ENCODE measurements at regions not wholly inside any gene's neighbourhood (a gene's known extent, or its start where the extent isn't known, plus 50 kb on each side); places are given as distances from the start of the nearest gene placed in this dataset.

DNA sequence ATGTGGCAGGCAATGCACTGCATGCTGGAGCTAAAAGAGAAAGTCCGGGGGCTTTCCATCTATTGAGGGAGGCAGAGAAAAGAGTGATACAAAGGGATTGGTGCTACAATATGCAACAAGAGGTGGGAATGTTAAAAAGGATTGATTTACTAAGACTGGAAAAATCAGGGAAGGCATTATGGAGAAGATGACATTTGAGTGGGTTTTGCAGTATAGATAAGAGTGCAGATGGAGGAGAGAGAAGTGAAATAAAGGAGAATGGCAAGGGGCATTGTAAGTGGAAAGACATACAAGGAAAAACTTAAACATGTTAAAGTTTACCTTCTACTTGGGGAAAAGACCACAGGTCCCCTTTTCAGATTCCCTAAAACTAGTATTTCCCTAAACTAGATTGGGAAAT, 399.4 kb downstream of the KCNRG start:
- Histone ChIP-seq H3K4me3 (ENCODE audit: low read depth, low read length) (no peak overlapping the region), H3K36me3 (ENCODE audit: control insufficient read depth, insufficient read depth, low read length) (no peaks in the 10 kb centered on the region)

DNA sequence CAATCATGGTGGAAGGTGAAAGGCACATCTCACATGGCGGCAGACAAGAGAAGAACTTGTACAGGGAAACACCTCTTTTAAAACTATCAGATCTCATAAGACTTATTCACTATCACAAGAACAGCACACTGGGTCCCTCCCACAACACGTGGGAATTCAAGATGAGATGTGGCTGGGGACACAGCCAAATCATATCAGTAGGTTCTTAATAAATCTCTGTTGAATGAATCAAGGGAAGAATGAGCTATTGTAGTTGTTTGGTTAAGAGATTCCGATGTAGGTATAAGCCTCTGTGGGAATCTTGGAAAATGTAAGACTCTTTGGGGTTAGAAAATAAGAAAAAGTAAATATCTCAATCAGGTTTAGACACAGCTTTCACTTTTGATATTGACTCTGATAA, 400.2 kb downstream of the KCNRG start:
- H3K4me1 ChIP-seq (ENCODE audit: control insufficient read depth, insufficient read depth, low read length): peaks cover 5% of the 10 kb centered on the region
- H3K4me3 ChIP-seq (ENCODE audit: low read depth, low read length): no peak overlapping the region
- peaks cover 5% of the 10 kb centered on the region for H3K9me3 ChIP-seq (ENCODE audit: control insufficient read depth, insufficient read depth, low read length)

More for the DNA sequence above, 399.4 kb downstream of the KCNRG start:
- peaks cover 2% of the 10 kb centered on the region for H3K4me1 ChIP-seq (ENCODE audit: control insufficient read depth, insufficient read depth, low read length)
- H3K27me3 ChIP-seq (ENCODE audit: control insufficient read depth, insufficient read depth, low read length): no peaks in the 10 kb centered on the region
- H3K9me3 ChIP-seq (ENCODE audit: control insufficient read depth, insufficient read depth, low read length): peaks cover 5% of the 10 kb centered on the region
- no peak overlapping the region for H3K9ac ChIP-seq (ENCODE audit: low read depth, low read length)

DNA sequence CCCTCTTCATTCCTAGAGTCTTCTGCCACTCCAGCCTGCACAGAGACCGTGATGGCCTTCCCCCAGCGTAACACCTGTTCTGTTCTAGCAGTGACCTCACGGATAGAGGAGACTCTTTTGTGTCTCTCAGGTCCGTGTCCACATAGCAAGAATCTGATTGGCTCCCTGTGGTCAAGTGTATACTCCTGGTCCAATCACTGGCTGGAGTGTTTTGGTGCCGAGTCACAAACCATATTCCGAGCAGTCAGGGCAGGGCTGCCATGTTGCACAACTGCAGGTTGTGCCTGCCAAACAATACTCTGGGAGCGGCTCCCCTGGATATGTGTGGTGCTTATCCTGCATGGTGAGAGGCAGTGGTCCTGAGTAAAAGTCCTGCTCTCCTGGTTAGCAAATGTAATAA, 402.4 kb downstream of the KCNRG start:
- Histone ChIP-seq H3K27me3 (ENCODE audit: control insufficient read depth, insufficient read depth, low read length) (no peaks in the 10 kb centered on the region), H3K9ac (ENCODE audit: low read depth, low read length) (no peak overlapping the region), H3K4me1 (ENCODE audit: control insufficient read depth, insufficient read depth, low read length) (peaks cover 5% of the 10 kb centered on the region), H3K36me3 (ENCODE audit: control insufficient read depth, insufficient read depth, low read length) (no peaks in the 10 kb centered on the region), H3K9me3 (ENCODE audit: control insufficient read depth, insufficient read depth, low read length) (peaks cover 5% of the 10 kb centered on the region), H3K4me3 (ENCODE audit: low read depth, low read length) (no peak overlapping the region)

More for the DNA sequence above, 400.2 kb downstream of the KCNRG start:
- Histone ChIP-seq H3K27me3 (ENCODE audit: control insufficient read depth, insufficient read depth, low read length) (no peaks in the 10 kb centered on the region), H3K36me3 (ENCODE audit: control insufficient read depth, insufficient read depth, low read length) (no peaks in the 10 kb centered on the region), H3K9ac (ENCODE audit: low read depth, low read length) (no peak overlapping the region)

DNA sequence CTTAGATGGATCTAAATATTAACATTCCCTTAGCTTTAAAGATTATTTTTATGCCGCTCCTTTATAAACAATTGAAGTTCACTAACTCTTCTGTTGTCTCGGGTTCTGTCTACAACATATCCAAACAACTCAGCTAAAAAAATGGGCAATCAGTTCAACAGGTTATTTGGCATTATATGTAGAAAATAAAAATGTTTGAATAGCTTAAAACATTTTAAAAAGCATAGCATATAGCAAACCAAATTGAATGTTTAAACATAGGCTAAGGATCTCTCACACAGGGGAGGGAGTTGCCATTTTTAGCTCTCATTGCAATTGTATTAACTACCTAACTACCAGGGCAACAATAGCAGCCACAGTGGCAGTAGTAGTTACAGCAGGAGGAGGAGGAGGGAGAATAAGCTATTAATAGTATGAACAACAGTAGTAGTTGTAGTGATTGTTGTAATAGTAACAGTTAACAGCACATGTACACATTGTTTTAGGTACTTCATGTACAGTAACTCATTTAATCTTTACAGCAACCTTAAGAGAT, 404.2 kb downstream of the KCNRG start:
- no peaks in the 10 kb centered on the region for H3K36me3 ChIP-seq (ENCODE audit: control insufficient read depth, insufficient read depth, low read length)
- H3K9ac ChIP-seq (ENCODE audit: low read depth, low read length): no peak overlapping the region
- no peaks in the 10 kb centered on the region for H3K27me3 ChIP-seq (ENCODE audit: control insufficient read depth, insufficient read depth, low read length)
- H3K9me3 ChIP-seq (ENCODE audit: control insufficient read depth, insufficient read depth, low read length): peaks cover 5% of the 10 kb centered on the region
- peaks cover 5% of the 10 kb centered on the region for H3K4me1 ChIP-seq (ENCODE audit: control insufficient read depth, insufficient read depth, low read length)
- H3K4me3 ChIP-seq (ENCODE audit: low read depth, low read length): no peak overlapping the region

DNA sequence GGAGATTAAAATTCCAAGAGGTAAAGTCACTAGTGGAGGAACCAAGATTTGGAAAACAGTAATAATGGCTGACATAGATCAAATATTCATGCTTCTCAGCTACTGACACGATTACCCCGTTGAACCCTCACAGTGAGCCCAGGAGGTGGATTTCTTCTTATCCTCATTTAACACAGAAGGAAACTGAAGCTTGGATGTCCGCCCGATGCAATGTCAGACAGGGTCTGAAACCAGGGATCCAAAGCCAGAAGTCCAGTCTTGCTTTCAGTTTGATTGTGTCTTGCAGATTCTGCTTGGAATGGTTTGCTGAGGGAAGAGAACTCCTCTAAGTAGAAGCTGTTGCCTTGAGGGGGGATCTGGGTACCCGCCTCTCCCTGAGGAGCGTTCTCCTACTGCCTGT, 404.7 kb downstream of the KCNRG start:
- H3K4me3 ChIP-seq (ENCODE audit: low read depth, low read length): no peak overlapping the region
- peaks cover 5% of the 10 kb centered on the region for H3K4me1 ChIP-seq (ENCODE audit: control insufficient read depth, insufficient read depth, low read length)
- H3K36me3 ChIP-seq (ENCODE audit: control insufficient read depth, insufficient read depth, low read length): no peaks in the 10 kb centered on the region
- H3K9ac ChIP-seq (ENCODE audit: low read depth, low read length): no peak overlapping the region
- no peaks in the 10 kb centered on the region for H3K27me3 ChIP-seq (ENCODE audit: control insufficient read depth, insufficient read depth, low read length)
- peaks cover 5% of the 10 kb centered on the region for H3K9me3 ChIP-seq (ENCODE audit: control insufficient read depth, insufficient read depth, low read length)

- H3K4me1 ChIP-seq (ENCODE audit: control insufficient read depth, insufficient read depth, low read length): peaks cover 5% of the 10 kb centered on the region
- no peaks in the 10 kb centered on the region for H3K27me3 ChIP-seq (ENCODE audit: control insufficient read depth, insufficient read depth, low read length)
- no peaks in the 10 kb centered on the region for H3K36me3 ChIP-seq (ENCODE audit: control insufficient read depth, insufficient read depth, low read length)
- no peak overlapping the region for H3K4me3 ChIP-seq (ENCODE audit: low read depth, low read length)
- H3K9me3 ChIP-seq (ENCODE audit: control insufficient read depth, insufficient read depth, low read length): no peaks in the 10 kb centered on the region
- H3K9ac ChIP-seq (ENCODE audit: low read depth, low read length): no peak overlapping the region
Observed at GRCh38 chr13:50420718-50421472, 405.7 kb downstream of the KCNRG start.

- H3K4me3 ChIP-seq (ENCODE audit: low read depth, low read length): no peak overlapping the region
- no peaks in the 10 kb centered on the region for H3K27me3 ChIP-seq (ENCODE audit: control insufficient read depth, insufficient read depth, low read length)
- H3K9me3 ChIP-seq (ENCODE audit: control insufficient read depth, insufficient read depth, low read length): no peaks in the 10 kb centered on the region
- H3K36me3 ChIP-seq (ENCODE audit: control insufficient read depth, insufficient read depth, low read length): no peaks in the 10 kb centered on the region
- no peak overlapping the region for H3K9ac ChIP-seq (ENCODE audit: low read depth, low read length)
- H3K4me1 ChIP-seq (ENCODE audit: control insufficient read depth, insufficient read depth, low read length): peaks cover 5% of the 10 kb centered on the region
Observed at GRCh38 chr13:50421473-50422130, 406.4 kb downstream of the KCNRG start.

GRCh38 chr13:50422181-50423148, 407.2 kb downstream of the KCNRG start:
- H3K4me1 ChIP-seq (ENCODE audit: control insufficient read depth, insufficient read depth, low read length): peaks cover 5% of the 10 kb centered on the region
- H3K9ac ChIP-seq (ENCODE audit: low read depth, low read length): no peak overlapping the region
- H3K4me3 ChIP-seq (ENCODE audit: low read depth, low read length): no peak overlapping the region
- H3K9me3 ChIP-seq (ENCODE audit: control insufficient read depth, insufficient read depth, low read length): no peaks in the 10 kb centered on the region
- no peaks in the 10 kb centered on the region for H3K36me3 ChIP-seq (ENCODE audit: control insufficient read depth, insufficient read depth, low read length)
- H3K27me3 ChIP-seq (ENCODE audit: control insufficient read depth, insufficient read depth, low read length): no peaks in the 10 kb centered on the region

- H3K4me3 ChIP-seq (ENCODE audit: low read depth, low read length): no peak overlapping the region
- no peaks in the 10 kb centered on the region for H3K27me3 ChIP-seq (ENCODE audit: control insufficient read depth, insufficient read depth, low read length)
- no peak overlapping the region for H3K9ac ChIP-seq (ENCODE audit: low read depth, low read length)
- no peaks in the 10 kb centered on the region for H3K4me1 ChIP-seq (ENCODE audit: control insufficient read depth, insufficient read depth, low read length)
- H3K9me3 ChIP-seq (ENCODE audit: control insufficient read depth, insufficient read depth, low read length): no peaks in the 10 kb centered on the region
- H3K36me3 ChIP-seq (ENCODE audit: control insufficient read depth, insufficient read depth, low read length): no peaks in the 10 kb centered on the region
Observed at GRCh38 chr13:50424993-50425392, 409.7 kb downstream of the KCNRG start.

- Histone ChIP-seq H3K9me3 (ENCODE audit: control insufficient read depth, insufficient read depth, low read length) (no peaks in the 10 kb centered on the region), H3K36me3 (ENCODE audit: control insufficient read depth, insufficient read depth, low read length) (no peaks in the 10 kb centered on the region), H3K9ac (ENCODE audit: low read depth, low read length) (no peak overlapping the region), H3K27me3 (ENCODE audit: control insufficient read depth, insufficient read depth, low read length) (no peaks in the 10 kb centered on the region), H3K4me1 (ENCODE audit: control insufficient read depth, insufficient read depth, low read length) (no peaks in the 10 kb centered on the region), H3K4me3 (ENCODE audit: low read depth, low read length) (no peak overlapping the region)
Observed at GRCh38 chr13:50425772-50426171, 410.5 kb downstream of the KCNRG start.

- Histone ChIP-seq H3K4me3 (ENCODE audit: low read depth, low read length) (no peak overlapping the region), H3K36me3 (ENCODE audit: control insufficient read depth, insufficient read depth, low read length) (no peaks in the 10 kb centered on the region), H3K9ac (ENCODE audit: low read depth, low read length) (no peak overlapping the region), H3K4me1 (ENCODE audit: control insufficient read depth, insufficient read depth, low read length) (no peaks in the 10 kb centered on the region), H3K9me3 (ENCODE audit: control insufficient read depth, insufficient read depth, low read length) (no peaks in the 10 kb centered on the region), H3K27me3 (ENCODE audit: control insufficient read depth, insufficient read depth, low read length) (no peaks in the 10 kb centered on the region)
Observed at GRCh38 chr13:50426927-50427326, 411.7 kb downstream of the KCNRG start.

Data from iPS-15b (cell line).